NCI-H82 (cell line): ENCODE measurements at regions not wholly inside any gene's neighbourhood (a gene's known extent, or its start where the extent isn't known, plus 50 kb on each side); places are given as distances from the start of the nearest gene placed in this dataset.
"Not testable (repeated sequence)": the region's sequence is repeated elsewhere in the genome, so short reads cannot be mapped to it uniquely, and the experiment has no call there.

Experiments
- DNase-seq: peaks from one replicate; lab custom pipeline; 2025; lab: John Stamatoyannopoulos, UW

DNA sequence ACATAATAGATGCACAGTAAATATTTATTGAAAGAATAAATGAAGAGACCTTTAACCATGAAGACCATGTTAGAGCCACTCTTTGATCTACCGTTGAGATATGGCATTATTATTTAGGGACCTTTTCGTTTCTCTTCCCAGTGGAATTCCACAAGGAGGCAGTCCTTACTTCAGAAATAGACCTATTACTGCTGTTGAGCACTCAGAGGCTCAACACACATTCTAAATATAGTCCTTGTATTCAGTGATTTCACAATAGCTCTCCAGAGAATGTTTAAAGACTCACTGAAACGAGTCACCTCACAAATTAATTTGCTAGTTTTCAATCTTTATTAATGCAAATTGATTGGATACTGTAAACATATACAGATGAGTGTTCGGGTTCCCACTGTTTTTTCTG is 603.8 kb downstream of the CDH8 start:
- DNase-seq = no peak

DNA sequence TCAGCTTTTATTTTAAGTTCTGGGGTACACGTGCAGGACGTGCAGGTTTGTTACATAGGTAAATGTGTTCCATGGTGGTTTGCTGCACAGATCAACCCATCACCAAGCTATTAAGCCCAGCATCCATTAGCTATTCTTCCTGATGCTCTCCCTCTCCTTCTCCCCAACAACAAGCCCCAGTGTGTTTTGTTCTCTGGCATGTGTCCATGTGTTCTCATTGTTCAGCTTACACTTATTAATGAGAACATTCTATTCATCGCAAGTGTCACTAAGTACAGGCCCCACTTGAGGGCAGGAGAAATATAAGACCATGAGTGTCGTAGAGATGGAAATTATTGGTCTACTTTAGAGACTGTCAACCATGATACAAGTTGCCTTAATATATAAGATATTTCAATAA is 615.1 kb downstream of the CDH8 start:
- no peak for DNase-seq

DNA sequence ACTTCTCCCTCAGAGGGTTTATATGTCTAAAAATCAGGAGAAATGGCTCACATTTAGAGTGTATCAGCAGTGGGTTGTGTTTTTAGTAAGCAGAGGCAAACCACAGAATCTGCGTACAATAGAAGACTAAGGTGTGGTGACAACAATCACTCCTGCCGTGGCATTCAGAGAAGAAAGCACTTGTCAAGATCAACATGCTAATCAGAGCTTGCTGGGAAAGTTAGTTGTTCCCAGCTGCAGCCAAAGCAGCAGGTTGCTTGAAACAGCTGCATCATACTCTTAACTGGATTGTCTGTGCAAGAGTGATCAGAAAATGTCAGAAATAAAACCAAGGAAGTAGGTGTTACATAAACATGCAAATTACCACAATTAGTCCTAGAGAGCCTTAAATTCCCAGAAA is 616.4 kb downstream of the CDH8 start:
- peak; percentile 39 for DNase-seq

DNA sequence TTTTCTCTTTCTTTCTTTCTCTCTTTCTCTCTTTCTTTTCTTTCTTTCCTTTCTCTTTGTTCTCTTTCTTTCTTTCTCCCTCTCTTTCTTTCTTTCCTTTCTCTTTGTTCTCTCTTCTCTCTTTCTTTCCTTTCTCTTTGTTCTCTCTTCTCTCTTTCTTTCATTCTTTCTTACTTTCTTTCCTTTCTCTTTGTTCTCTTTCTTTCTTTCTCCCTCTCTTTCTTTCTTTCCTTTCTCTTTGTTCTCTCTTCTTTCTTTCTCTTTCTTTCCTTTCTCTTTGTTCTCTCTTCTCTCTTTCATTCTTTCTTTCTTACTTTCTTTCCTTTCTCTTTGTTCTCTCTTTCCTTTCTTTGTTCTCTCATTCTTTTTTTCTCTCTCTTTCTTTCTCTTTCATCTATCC is 617.4 kb downstream of the CDH8 start:
- DNase-seq = not testable (repeated sequence)

DNA sequence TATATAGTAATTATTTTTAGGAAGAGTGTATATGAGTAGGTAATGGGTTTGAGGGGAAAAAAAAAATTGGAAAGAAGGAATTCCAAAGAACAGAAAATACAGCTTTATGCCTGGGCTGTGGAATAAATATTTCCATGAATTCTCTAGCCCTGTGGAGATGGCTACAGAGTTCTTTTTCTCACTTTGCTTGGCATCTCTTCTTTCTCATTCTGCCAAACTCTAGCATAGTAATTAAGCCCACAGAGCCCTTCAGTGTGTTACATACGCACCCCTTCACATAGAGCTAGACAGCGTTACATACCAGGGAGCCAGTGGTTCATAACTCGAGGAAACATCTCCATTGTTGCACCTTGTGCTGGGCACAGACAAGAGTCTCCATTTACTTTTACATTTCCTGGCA is 621.1 kb downstream of the CDH8 start:
- no peak for DNase-seq

DNA sequence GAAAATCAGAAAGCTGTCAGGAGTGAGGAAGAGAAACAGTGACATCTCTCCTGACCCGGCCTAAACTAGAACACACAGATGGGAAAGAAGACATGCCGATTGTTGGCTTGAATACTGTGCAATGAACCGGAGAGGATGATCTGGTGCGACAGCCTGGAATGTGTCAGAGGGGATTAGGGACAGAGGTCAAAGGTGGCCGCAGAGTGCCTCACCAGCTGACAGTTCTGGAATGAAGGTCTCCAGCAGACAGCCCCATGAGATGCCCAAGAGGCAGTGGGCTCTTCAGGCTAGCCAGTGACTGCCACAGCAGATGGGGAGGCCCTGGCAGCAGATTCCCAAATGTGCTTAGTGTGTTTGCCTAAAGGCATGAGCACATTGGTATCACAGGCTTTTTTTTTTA is 623.2 kb downstream of the CDH8 start:
- DNase-seq = peak; percentile 52

DNA sequence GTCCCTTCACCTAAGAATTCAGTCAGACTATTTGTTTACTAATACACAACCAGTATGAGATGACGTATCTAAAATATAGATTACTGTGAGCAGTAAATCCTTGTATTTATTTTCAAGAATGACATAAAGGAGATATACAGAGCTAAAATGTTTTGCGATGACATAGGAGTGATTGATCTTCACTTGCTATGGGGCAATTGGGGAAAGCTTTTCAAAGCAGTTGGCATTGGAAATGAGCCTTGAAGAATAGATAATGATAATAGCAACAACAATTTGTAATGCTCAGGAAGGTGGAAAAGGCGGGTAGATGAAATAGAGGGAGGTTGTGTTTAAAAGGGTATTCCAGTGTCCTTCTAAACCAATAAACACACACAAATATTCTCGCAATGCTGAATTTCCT is 623.7 kb downstream of the CDH8 start:
- DNase-seq = no peak

DNA sequence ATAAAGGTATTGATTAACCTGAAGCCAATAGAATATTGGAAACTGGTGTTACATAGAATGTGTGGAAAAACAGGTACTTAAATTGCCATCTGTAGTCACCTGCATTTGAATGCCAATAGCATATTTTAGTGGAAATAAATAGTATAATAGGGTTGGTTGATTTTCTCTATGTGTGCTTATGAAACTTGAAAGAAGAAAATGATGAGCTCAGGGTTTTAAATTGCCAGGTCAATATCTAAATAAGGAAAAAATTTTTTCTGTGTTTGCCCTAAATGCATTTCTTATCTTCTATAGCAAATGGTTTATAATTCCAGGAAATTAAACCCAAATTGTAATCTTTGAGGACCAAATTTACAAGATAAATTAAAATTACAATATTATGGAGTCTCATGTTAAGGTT is 626.6 kb downstream of the CDH8 start:
- DNase-seq = no peak

DNA sequence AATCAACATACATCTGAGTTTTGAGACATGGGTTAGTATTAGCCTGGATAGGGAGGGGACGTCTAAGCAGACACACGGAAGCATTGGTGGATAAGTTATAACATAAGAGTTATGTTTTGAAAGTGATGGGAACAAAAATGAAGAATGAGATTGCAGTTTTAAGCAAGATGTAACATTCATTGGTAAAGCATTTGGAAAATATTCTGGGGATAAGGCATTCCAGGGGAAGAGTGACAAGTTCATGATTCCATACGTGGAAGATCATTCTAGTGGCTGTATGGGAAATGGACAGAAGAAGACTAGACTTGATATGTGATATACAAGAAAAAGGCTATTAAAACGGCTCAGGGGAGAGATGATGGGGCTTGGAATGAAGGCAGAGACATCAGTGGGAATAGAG is 632.9 kb downstream of the CDH8 start:
- no peak for DNase-seq

DNA sequence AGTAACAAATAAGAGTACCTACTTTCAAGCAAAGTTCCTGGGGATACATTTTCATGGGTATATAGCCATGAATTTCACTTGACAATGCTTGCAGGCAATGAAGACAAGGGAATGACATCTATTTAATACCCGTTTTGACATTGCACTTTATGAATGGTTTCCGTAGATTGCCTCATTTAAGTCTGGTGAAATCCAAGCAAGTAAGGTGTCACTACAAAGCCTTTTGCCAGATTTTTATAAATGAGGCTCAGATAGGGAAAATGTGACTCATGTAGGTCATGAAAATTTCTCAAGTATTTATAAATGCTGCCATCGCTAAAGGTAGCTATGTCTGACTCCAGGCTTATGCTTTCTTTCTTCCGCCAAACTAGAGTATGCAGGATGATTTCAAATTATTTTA is 644.3 kb downstream of the CDH8 start:
- no peak for DNase-seq

DNA sequence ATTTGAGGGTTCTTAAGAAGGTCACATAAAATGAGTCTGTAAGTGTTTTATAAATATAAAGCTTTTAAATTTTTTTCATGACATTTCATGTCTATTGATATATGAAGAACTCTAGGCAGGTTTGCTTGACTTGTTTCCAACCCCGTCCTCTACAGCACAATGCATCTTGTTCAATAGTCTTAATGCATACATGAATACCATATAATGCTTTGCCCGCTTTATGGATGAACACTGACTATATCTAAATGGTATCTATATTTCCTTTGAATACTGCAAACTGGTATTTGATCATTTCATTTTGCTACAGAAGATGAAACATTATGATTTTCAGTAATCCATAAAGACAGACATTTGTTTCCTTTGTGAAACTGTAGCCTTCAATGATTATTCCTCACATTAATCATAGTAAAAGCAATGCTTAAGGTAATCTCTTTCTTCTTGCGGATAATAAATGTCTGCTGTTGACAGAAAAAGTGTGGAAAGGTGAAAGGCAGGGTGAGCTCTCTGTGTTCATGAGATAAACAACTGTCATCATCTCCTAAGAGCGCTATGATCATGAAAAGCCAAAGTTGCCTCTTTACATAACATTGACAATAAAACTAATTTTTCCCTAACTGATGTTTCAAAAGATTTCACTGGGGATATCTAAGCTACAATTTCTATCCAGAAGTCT is 645.1 kb downstream of the CDH8 start:
- DNase-seq = no peak

DNA sequence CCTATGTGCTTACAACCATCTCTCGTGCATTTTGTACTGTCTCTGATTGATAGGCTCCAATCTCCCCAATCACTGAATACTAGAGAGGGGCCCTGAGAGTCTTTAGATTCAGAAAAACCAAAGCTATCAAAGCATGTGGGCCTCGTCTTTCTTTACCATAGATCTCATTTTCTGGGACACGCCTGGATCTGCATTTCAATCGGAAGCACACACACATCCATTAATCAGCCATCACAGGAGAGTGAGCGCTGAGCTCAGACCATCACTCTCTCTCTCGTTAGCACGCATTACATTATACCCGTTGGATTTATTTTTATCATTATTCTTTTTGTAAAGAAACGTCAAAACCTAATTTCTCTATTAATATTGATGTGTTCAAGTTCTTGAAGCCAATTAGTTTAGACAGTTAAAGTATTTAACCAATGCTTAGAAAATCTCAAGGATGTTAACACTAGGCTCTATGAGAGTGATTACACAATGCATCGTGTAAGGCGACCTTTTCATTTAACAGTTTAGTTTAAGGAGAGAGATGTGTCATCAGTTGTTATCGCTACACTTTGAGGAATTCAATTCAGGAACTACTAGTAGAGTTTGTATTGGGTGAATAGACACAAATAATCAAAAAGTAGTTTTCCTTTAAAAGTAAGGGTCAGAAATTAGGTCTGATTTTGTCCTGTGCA is 650.7 kb downstream of the CDH8 start:
- DNase-seq = no peak

DNA sequence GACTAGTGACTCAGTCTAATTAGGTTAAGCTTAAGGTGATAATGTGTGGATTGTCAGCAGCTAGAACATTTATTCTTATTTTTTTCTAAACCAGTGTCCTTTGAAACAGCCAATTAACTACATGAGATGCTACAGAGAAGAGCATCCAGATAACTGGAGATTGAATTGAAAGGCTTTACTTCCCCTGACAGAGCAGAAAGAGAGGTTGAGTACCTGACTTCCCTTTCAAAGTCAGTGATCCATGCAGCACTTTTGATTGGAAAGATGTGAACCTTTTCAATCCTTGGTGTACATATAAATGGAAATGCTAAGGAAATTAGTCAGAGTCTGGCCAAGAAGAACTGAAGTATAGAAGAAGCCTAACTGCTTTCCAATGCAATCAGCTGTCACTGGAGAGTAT is 653.8 kb downstream of the CDH8 start:
- no peak for DNase-seq

DNA sequence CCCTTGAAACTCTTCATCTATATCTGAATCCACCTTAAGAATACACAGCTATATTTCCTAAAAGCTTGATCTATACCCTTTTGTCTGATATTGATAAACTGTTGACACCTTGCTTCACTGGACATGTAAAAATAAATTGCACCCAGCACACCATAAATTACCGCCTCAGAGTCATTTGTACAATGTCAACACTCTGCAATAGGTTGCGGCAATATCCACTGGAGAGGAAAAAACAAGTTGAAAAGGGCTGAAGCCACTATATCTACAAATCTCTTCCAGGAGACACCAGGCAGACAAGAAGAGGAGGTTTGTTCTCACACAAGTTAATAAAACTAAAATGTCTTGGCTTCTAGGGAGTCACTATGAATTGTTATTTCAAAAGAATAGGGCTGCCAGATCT is 656.9 kb downstream of the CDH8 start:
- no peak for DNase-seq

DNA sequence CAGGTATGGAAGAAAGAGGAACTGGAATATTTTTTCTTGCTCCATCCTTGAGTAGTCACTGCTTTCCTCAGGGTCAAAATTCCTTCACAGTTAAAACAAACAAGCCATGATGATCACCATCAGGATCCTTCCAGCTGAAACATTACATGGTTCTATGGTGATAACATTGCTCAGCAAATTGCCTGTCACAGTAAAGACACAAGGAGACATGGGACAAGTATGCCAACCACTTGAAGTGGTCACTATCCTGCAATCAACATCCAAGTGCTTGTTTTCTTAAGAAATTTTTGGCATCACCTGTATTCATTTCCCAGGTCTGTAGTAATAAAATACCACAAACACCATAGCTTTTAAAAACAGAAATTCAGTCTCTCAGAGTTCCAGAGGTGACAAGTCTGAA is 662.2 kb downstream of the CDH8 start:
- no peak for DNase-seq

DNA sequence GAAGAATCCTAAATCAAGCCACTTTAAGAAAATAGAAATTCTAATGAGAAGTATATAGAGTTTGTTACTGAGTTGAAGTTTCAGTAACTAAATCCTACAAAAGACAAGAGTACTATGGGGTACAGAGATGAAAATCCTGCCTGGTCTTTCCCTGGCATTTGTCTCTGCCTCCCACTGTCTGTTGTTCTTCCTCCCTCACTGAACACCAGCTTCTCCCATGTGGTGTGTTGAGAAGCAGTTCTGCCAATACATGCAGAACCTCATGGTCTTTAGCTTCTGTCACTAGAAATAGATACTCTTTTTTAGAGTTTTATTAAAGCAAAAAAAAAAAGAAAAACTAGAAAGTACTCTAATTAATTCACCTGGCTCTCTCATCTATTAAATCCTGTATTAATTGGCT is 664.4 kb downstream of the CDH8 start:
- no peak for DNase-seq

DNA sequence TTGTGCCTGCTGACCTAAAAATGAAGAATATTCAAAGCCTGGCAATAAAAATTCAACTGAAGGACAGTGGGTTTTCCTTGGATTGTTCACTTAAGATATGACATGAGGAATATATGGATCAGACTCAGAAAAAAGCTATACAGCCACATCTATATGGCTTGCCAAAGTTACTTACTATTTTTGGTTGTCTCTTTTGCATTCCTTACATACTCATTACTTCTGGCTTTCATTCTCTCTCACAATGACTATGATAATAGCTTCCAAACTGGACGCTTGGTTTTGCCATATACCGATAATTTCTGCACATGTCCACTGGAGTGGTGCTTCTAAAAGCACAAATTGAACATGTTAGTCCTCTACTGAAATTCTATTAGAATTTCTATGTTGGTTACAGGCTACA is 664.9 kb downstream of the CDH8 start:
- no peak for DNase-seq

DNA sequence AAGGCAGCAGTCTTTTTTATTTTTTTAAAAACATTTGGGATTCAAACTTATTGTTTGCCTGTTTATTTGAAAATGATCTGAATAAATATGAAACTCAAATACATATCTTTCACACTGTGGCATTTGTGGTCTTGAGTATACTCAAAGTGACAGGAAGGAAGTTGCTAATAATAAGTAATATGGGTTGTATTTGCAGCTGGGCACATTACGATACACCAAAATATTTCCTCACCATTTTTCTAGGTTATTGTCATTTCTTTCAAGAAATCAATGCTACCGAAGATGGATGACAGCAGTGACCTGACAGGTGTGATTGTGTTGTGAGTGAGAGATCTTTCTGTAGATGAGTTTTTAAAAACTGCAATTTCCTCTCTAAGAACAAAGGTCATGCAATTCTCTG is 665.7 kb downstream of the CDH8 start:
- DNase-seq = no peak

DNA sequence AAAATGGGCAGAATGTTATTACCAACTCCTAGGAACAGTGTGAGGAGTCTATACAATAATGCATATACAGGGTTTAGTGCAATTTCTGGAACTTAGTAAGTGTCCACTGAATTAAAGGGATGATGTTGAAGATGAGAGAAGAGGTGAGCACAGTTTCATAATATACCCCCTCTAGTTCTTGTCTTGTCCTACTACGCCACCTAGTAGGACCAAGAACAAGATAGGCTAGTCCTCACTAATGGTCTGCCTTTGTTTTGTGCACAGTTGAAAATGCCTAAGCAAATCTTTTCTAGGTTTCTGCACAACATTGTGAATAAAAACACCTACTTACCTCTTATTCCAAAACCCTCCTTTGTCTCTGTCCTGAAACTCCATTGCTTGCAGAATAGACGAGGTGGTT is 670.2 kb downstream of the CDH8 start:
- peak; percentile 53 for DNase-seq

DNA sequence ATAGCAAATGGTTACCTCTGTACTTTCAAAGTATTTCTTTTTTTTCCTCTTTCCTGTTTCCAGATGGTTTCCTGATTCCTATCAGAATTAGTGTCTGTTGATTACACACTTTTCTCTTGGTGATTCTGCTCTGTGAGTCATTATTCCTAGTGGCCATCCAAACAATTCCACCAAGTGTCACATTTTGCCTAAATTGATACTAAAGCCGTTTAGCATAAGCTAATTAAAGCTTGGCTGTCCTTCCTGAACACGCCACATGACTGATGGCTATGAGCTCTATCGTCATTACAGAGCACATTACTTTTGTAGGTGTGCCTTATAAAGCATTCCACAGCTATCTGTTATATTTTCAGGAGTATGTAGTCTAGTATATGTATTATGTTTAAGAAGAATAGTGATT is 671.2 kb downstream of the CDH8 start:
- DNase-seq = peak; percentile 87

DNA sequence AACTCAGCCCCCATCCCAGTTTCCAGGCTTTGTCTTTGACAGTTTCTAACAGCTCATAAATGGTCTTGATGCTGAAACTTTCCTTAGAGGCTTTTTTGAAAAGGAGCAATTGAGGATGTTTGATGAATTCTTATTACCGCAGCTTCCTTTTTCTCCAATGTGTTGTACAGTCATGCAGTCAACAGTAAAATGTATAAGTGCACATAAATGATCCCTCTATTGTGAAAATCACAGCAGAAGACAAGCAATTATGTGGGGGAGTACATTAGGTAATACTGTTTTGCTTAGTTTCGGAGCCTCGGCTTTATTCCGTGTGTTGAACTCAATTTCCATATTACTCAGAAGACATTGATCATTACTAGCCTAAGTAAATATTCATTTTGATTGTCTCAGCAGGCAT is 673.7 kb downstream of the CDH8 start:
- DNase-seq = no peak

DNA sequence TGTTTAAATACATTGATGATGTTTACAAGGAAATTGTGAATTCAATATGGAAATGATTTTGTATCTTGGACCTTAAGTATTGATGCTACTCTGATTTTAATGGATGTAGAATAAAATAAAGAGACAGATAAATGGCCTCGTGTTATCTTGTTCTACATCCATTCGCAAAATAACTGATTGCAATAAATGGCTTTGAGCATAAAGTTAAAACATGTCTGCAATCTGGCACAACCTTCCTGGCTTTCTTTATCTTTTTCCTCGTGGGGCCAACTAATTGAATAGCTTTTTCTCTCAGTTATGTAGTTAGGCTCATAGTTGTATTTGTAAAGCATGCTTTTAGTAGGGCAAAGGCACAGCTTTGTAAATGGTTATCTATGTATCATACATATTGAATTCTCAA is 691.4 kb downstream of the CDH8 start:
- no peak for DNase-seq

DNA sequence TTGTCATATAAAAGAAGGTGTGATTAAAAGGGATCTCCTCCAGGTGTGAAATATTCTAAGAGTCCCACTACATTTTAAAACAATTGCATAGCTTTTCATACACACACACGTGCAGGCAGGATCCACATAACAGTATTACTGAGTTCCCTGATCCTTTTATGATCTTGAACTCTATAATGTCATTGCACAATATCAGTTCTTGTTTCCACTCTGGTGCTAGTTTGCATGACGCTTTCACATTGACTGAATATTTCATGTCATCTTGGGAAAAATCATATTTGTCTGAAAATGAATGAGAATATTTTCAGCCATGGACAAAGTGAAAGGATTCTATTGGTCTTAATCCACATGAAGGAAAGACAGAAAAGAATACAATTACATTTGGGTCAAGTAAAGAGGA is 703.8 kb downstream of the CDH8 start:
- DNase-seq = peak; percentile 35

DNA sequence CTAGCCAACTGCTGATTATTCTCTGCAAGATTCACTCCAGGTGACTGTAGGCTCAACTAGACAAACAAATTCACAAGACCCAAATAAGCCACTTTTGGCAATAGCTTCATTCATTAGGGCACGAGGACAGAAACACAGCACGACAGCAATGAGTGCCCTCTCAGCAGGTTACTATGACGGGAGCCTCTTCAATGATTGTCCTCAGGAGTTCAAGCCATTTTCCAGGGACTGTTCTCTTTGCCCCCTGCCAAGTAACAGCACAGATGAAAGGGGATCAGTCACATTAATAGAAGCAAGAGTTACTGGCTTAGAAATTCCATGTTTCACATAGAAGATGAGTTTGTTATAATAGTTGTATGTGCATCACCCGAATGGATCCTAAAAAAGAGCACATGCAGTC is 712.2 kb downstream of the CDH8 start:
- no peak for DNase-seq
